ENCODE measurements at regions not wholly inside any gene's neighbourhood (a gene's known extent, or its start where the extent isn't known, plus 50 kb on each side); places are given as distances from the start of the nearest gene placed in this dataset.

GRCh38 chr2:157984866-157985265 is 108.7 kb upstream of the ACVR1 start:
- TF ChIP-seq, protein P1, sequence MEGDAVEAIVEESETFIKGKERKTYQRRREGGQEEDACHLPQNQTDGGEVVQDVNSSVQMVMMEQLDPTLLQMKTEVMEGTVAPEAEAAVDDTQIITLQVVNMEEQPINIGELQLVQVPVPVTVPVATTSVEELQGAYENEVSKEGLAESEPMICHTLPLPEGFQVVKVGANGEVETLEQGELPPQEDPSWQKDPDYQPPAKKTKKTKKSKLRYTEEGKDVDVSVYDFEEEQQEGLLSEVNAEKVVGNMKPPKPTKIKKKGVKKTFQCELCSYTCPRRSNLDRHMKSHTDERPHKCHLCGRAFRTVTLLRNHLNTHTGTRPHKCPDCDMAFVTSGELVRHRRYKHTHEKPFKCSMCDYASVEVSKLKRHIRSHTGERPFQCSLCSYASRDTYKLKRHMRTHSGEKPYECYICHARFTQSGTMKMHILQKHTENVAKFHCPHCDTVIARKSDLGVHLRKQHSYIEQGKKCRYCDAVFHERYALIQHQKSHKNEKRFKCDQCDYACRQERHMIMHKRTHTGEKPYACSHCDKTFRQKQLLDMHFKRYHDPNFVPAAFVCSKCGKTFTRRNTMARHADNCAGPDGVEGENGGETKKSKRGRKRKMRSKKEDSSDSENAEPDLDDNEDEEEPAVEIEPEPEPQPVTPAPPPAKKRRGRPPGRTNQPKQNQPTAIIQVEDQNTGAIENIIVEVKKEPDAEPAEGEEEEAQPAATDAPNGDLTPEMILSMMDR (conservative IDR thresholded peaks at IDR 0.05 in 1 of 2, IDR thresholded peaks at IDR 0.05 in 1 of 2; ENCODE audit: extremely low read depth in 1 of 2, insufficient read depth in 1 of 2, low read depth in 1 of 2, low read length in 2 of 2), result no peak
- TF ChIP-seq EZH2 (IDR thresholded peaks at IDR 0.05; ENCODE audit: borderline replicate concordance, low read length), result no peak
